Mucosa of descending colon (tissue), 3 donors: ENCODE measurements at regions not wholly inside any gene's neighbourhood (a gene's known extent, or its start where the extent isn't known, plus 50 kb on each side); places are given as distances from the start of the nearest gene placed in this dataset.

Experiments
- ATAC-seq: fragments of 200-7000 bp; cut with Tn5 transposase; one replicate; pipeline ENCODE4 v1.9.1; 2020; ENCODE audit warnings: mild to moderate bottlenecking, moderate library complexity
- DNase-seq, 3 donors: peaks; one replicate each; pipeline ENCODE4 v3.0.0-alpha.2; 2020
- H3K36me3 ChIP-seq: fragments of 200-600 bp; one replicate; pipeline ENCODE4 v1.8.0; 2021; ENCODE audit warnings: low read depth, mild to moderate bottlenecking
- H3K4me1 ChIP-seq: fragments of 200-600 bp; one replicate; pipeline ENCODE4 v1.8.0; 2021; ENCODE audit warnings: low read depth, mild to moderate bottlenecking
- H3K4me3 ChIP-seq: fragments of 200-600 bp; one replicate; pipeline ENCODE4 v1.8.0; 2021; ENCODE audit warnings: mild to moderate bottlenecking
- H3K9me3 ChIP-seq: fragments of 200-600 bp; one replicate; pipeline ENCODE4 v1.8.0; 2021; ENCODE audit warnings: mild to moderate bottlenecking
- CTCF ChIP-seq: fragments of 200-600 bp; IDR thresholded peaks from one replicate; pipeline ENCODE4 v1.8.0; 2022; ENCODE audit warnings: antibody characterized with exemption, mild to moderate bottlenecking
- intact Hi-C, 2 donors: fragments of 100-400 bp; cut with DNase I in 1 of 2; cut with micrococcal nuclease in 1 of 2; formaldehyde crosslinking; loops; one replicate each; pipeline versions ENCODE4 v1.11.0 to v1.11.1; 2022; cut with DNase I, micrococcal nuclease
- donor health status: DM: no; HTN: no; CAD: no; lungs with moderate emphysema.
- donor health status: DM: no; HTN: no; CAD: no.
- donor health status: DM: no; HTN: yes; CAD: no.

GRCh38 chr15:92745845-92746271 is 90.3 kb upstream of the FAM174B start:
- Histone ChIP-seq H3K36me3 (no peaks in the 10 kb centered on the region), H3K4me1 (no peaks in the 10 kb centered on the region), H3K4me3 (no peak overlapping the region), H3K9me3 (no peaks in the 10 kb centered on the region)
- TF ChIP-seq CTCF, result no peak
- no peak for ATAC-seq
- intact Hi-C loops, result no loop called here
- no peak for DNase-seq

- Histone ChIP-seq H3K36me3 (no peaks in the 10 kb centered on the region), H3K4me1 (no peaks in the 10 kb centered on the region), H3K9me3 (no peaks in the 10 kb centered on the region), H3K4me3 (no peak overlapping the region)
- intact Hi-C loops, result no loop called here
- DNase-seq (no peak), ATAC-seq (no peak)
- TF ChIP-seq CTCF, result no peak
Observed at GRCh38 chr15:92747047-92747446, 91.5 kb upstream of the FAM174B start.

GRCh38 chr15:92749216-92749615 is 93.6 kb upstream of the FAM174B start:
- no peak for TF ChIP-seq CTCF
- DNase-seq (no peak), ATAC-seq (no peak)
- Histone ChIP-seq H3K4me1 (no peaks in the 10 kb centered on the region), H3K36me3 (no peaks in the 10 kb centered on the region), H3K4me3 (no peak overlapping the region), H3K9me3 (no peaks in the 10 kb centered on the region)
- intact Hi-C loops, result no loop called here

- no peak overlapping the region for H3K4me3 ChIP-seq
- H3K36me3 ChIP-seq, result no peaks in the 10 kb centered on the region
- no peak for TF ChIP-seq CTCF
- no peak for ATAC-seq
- no peaks in the 10 kb centered on the region for H3K9me3 ChIP-seq
- no peak for DNase-seq
- H3K4me1 ChIP-seq, result no peaks in the 10 kb centered on the region
- intact Hi-C loops, result no loop called here
Observed at GRCh38 chr15:92749946-92750345, 94.4 kb upstream of the FAM174B start.

- intact Hi-C loops, result no loop called here
- no peaks in the 10 kb centered on the region for H3K9me3 ChIP-seq
- H3K36me3 ChIP-seq, result no peaks in the 10 kb centered on the region
- no peak for ATAC-seq
- no peak for TF ChIP-seq CTCF
- no peak for DNase-seq
- no peaks in the 10 kb centered on the region for H3K4me1 ChIP-seq
- no peak overlapping the region for H3K4me3 ChIP-seq
Observed at GRCh38 chr15:92751528-92751927, 96.0 kb upstream of the FAM174B start.

GRCh38 chr15:92753591-92753990 is 98.0 kb upstream of the FAM174B start:
- intact Hi-C loops, result no loop called here
- Histone ChIP-seq H3K4me3 (no peak overlapping the region), H3K9me3 (no peaks in the 10 kb centered on the region), H3K36me3 (no peaks in the 10 kb centered on the region), H3K4me1 (no peaks in the 10 kb centered on the region)
- ATAC-seq (peak; percentile 48), DNase-seq (no peak)
- TF ChIP-seq CTCF, result no peak
